ENCODE measurements at regions not wholly inside any gene's neighbourhood (a gene's known extent, or its start where the extent isn't known, plus 50 kb on each side); places are given as distances from the start of the nearest gene placed in this dataset.
"Not testable (repeated sequence)": the region's sequence is repeated elsewhere in the genome, so short reads cannot be mapped to it uniquely, and the experiment has no call there.

GRCh38 chr14:89468566-89468965 is 51.5 kb upstream of the FOXN3 start:
- Histone ChIP-seq H3K27me3 (ENCODE audit: low read length) (no peaks in the 10 kb centered on the region), H3K4me3 (ENCODE audit: insufficient read depth, low read length, poor library complexity, severe bottlenecking) (no peak overlapping the region), H2AFZ (ENCODE audit: low read depth, low read length, severe bottlenecking) (no peak overlapping the region), H3K27ac (ENCODE audit: low read depth, low read length) (no peak overlapping the region), H3K36me3 (ENCODE audit: low read length) (no peaks in the 10 kb centered on the region), H3K9me3 (ENCODE audit: insufficient read depth, low read length) (no peaks in the 10 kb centered on the region), H4K20me1 (ENCODE audit: low read depth, low read length) (no peaks in the 10 kb centered on the region), H3K4me2 (ENCODE audit: low read depth, low read length, poor library complexity, severe bottlenecking) (no peak overlapping the region), H3F3A (ENCODE audit: insufficient read depth) (no peaks in the 10 kb centered on the region), H3K79me2 (ENCODE audit: insufficient read depth, low read length) (no peaks in the 10 kb centered on the region), H3K9ac (ENCODE audit: low read length) (no peak overlapping the region), H3K9me2 (replicated peaks; ENCODE audit: insufficient read depth, low read length) (no peaks in the 10 kb centered on the region)
- TF ChIP-seq EZH2phosphoT487 (conservative IDR thresholded peaks at IDR 0.05; ENCODE audit: low read length) (no peak), CTCF (IDR thresholded peaks at IDR 0.05; ENCODE audit: insufficient read depth, low read length, poor library complexity, severe bottlenecking) (no peak)

- H3K36me3 ChIP-seq (ENCODE audit: low read length); H4K20me1 ChIP-seq (ENCODE audit: low read depth, low read length); H3K27me3 ChIP-seq (ENCODE audit: low read length); H3K4me2 ChIP-seq (ENCODE audit: low read depth, low read length, poor library complexity, severe bottlenecking); H3K9me3 ChIP-seq (ENCODE audit: insufficient read depth, low read length); H3K79me2 ChIP-seq (ENCODE audit: insufficient read depth, low read length); H3F3A ChIP-seq (ENCODE audit: insufficient read depth); H3K9me2 ChIP-seq (replicated peaks; ENCODE audit: insufficient read depth, low read length); H3K4me3 ChIP-seq (ENCODE audit: insufficient read depth, low read length, poor library complexity, severe bottlenecking); H3K9ac ChIP-seq (ENCODE audit: low read length); H3K27ac ChIP-seq (ENCODE audit: low read depth, low read length); H2AFZ ChIP-seq (ENCODE audit: low read depth, low read length, severe bottlenecking): not testable (repeated sequence)
Measured at GRCh38 chr14:89468030-89468429, 51.0 kb upstream of the FOXN3 start.

GRCh38 chr14:89466944-89467343 is 49.9 kb upstream of the FOXN3 start:
- Histone ChIP-seq H3K36me3 (ENCODE audit: low read length) (no peaks in the 10 kb centered on the region), H3K79me2 (ENCODE audit: insufficient read depth, low read length) (no peaks in the 10 kb centered on the region; the same call in 1 of the 2 replicates), H3K27me3 (ENCODE audit: low read length) (no peaks in the 10 kb centered on the region), H3K4me3 (ENCODE audit: insufficient read depth, low read length, poor library complexity, severe bottlenecking) (no peak overlapping the region), H3K4me2 (ENCODE audit: low read depth, low read length, poor library complexity, severe bottlenecking) (no peak overlapping the region), H3K9me3 (ENCODE audit: insufficient read depth, low read length) (no peaks in the 10 kb centered on the region), H3F3A (ENCODE audit: insufficient read depth) (no peaks in the 10 kb centered on the region), H3K9ac (ENCODE audit: low read length) (no peak overlapping the region), H3K9me2 (replicated peaks; ENCODE audit: insufficient read depth, low read length) (no peaks in the 10 kb centered on the region), H3K27ac (ENCODE audit: low read depth, low read length) (no peak overlapping the region), H2AFZ (ENCODE audit: low read depth, low read length, severe bottlenecking) (no peak overlapping the region), H4K20me1 (ENCODE audit: low read depth, low read length) (no peaks in the 10 kb centered on the region)
- TF ChIP-seq EZH2phosphoT487 (conservative IDR thresholded peaks at IDR 0.05; ENCODE audit: low read length) (no peak), CTCF (IDR thresholded peaks at IDR 0.05; ENCODE audit: insufficient read depth, low read length, poor library complexity, severe bottlenecking) (no peak)

Data from SU-DHL-6 (cell line).